Astrocyte of the spinal cord (primary cell): ENCODE measurements at regions not wholly inside any gene's neighbourhood (a gene's known extent, or its start where the extent isn't known, plus 50 kb on each side); places are given as distances from the start of the nearest gene placed in this dataset.
A peak's percentile ranks its signal among the peaks of the same experiment; 100 is the strongest.

Experiments
- DNase-seq: peaks from one replicate; pipeline ENCODE4 v3.0.0; 2011; ENCODE audit warnings: low read depth, low spot score
- H3K4me3 ChIP-seq: 2 replicates; pipeline ENCODE4 v1.5.1; 2011; ENCODE audit warnings: low read depth, mild to moderate bottlenecking, low read length, moderate library complexity
- in situ Hi-C: cut with HindIII; loops from 2 replicates; pipeline ENCODE4 v1.10.0; 2017; ENCODE audit warnings: low sequenced_read_pairs
- TF ChIP-seq, protein P1 (sequence below): IDR thresholded peaks from 2 replicates; pipeline ENCODE4 v1.5.1; 2012; ENCODE audit warnings: low read depth, mild to moderate bottlenecking, low read length, inconsistent platforms

DNA sequence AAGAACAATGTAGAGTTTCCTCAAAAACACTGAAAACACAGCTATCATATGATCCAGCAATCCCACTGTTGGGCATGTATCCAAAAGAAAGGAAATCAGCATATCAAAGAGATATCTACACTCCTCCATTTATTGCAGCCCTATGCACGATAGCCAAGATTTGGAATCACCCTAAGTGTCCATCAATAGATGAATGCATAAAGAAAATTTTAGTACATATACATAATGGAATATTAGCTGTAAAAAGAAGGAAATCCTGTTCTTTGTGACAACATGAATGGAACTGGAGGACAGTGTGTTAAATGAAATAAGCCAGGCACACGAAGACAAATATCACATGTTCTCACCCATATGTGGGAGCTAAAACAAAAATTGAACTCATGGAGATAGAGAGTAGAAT lies 114.5 kb upstream of the FN1 start:
- H3K4me3 ChIP-seq = no peak overlapping the region
- in situ Hi-C loops = no loop called here
- TF ChIP-seq, protein P1, sequence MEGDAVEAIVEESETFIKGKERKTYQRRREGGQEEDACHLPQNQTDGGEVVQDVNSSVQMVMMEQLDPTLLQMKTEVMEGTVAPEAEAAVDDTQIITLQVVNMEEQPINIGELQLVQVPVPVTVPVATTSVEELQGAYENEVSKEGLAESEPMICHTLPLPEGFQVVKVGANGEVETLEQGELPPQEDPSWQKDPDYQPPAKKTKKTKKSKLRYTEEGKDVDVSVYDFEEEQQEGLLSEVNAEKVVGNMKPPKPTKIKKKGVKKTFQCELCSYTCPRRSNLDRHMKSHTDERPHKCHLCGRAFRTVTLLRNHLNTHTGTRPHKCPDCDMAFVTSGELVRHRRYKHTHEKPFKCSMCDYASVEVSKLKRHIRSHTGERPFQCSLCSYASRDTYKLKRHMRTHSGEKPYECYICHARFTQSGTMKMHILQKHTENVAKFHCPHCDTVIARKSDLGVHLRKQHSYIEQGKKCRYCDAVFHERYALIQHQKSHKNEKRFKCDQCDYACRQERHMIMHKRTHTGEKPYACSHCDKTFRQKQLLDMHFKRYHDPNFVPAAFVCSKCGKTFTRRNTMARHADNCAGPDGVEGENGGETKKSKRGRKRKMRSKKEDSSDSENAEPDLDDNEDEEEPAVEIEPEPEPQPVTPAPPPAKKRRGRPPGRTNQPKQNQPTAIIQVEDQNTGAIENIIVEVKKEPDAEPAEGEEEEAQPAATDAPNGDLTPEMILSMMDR = no peak
- DNase-seq = no peak

DNA sequence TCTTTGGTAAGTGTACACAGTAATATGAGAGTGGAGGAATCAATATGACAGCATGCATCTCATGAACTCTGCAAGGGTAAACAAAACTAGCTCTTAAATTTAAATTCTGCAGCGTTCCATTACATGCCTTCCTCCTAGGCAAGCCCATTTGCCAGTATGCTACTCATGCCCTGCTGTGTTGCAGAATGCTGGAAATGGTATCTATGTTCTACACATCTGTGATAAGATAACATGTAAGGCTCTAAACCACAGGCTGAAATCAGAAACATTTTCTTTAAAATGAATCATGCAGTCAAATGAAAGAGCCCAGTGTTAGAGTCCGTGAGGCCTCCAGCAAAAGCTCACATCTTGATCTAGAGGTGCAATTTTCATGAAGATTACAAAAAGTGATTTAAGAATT lies 112.8 kb upstream of the FN1 start:
- H3K4me3 ChIP-seq = no peak overlapping the region
- in situ Hi-C loops = no loop called here
- TF ChIP-seq, protein P1 = no peak
- DNase-seq = peak; percentile 57

DNA sequence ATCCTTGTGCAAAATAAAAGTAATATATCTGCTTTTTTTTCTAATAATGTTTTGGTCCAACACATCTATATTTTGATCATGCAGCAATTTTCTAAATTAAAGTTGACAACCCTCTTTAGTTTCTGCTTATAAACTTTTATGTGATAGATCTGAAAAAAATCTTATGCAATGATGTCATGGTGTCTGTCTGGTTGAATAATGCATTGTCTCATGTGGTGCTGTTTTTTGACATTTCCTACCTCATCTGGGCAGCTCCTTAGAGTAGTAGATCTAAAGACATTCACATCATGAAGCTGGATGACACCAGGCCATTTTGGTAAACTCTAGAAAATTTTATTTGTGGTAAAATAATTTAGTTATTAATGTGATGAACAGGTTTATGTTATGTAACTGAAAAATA lies 106.8 kb upstream of the FN1 start:
- no peak overlapping the region for H3K4me3 ChIP-seq
- TF ChIP-seq, protein P1 = no peak
- DNase-seq = no peak
- in situ Hi-C loops = no loop called here

DNA sequence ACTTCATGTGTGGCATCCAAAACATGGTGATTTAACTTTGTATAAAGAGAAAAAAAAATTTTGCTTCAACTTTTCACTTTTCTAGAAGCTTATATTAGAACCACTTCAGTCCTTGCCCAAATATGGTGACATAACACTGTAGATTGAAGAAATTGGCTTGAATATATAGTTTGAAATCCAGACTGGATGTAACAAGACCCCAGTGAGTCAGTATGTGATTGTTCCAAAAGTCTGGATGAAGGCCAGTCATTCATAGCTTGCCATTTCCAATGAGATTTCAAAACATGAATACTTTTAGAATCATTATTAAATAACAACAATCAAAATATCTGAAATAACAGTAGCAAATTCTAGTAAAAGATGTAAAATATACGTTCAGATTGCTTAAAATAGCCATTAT lies 104.8 kb upstream of the FN1 start:
- no peak overlapping the region for H3K4me3 ChIP-seq
- in situ Hi-C loops = no loop called here
- TF ChIP-seq, protein P1 = no peak
- DNase-seq = peak; percentile 95

DNA sequence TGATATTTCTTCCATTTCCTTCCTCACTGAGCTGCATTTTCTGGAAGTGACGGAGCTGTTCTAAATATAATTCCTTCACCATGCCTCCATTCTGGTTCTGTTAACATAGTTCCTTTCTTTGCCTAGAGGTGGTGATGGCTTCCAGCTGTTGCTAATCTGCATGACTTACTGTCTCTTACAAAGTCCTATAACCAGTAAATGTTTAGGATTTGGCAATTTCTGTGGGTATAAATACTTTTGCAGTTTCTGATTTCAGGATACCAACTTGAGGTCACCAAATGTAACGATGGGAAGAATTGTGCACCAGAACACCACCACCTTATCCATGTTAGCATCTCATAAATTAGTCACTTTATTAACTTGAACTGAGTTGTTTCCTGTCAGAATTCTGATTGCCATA lies 101.7 kb upstream of the FN1 start:
- in situ Hi-C loops = no loop called here
- no peak overlapping the region for H3K4me3 ChIP-seq
- no peak for DNase-seq
- TF ChIP-seq, protein P1 = no peak

DNA sequence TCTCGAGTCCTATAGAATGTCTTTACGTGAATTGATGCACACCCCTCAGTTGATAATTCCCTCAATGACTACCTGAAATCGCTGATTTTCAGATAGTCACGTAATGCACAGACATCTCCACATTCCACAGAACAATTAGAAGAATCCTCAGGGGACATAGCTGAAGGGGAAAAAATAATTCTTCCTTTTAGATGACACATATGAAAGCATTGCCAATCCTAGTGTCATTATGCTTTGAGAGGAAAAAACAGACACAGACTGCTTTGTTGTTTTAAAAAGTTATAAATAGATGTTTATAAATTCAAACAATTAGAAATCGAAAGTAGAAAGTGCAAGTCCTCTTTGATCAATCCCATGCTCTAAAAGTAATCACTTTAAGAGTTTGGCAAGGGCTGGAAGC lies 100.6 kb upstream of the FN1 start:
- DNase-seq = peak; percentile 41
- in situ Hi-C loops = no loop called here

More for the DNA sequence above, 100.6 kb upstream of the FN1 start:
- H3K4me3 ChIP-seq = no peak overlapping the region
- TF ChIP-seq, protein P1 = no peak
